CD4-positive, alpha-beta T cell treated with Interleukin-1 beta for 1 hour (primary cell): ENCODE measurements at regions not wholly inside any gene's neighbourhood (a gene's known extent, or its start where the extent isn't known, plus 50 kb on each side); places are given as distances from the start of the nearest gene placed in this dataset.

Experiments used
- DNase-seq, 2 donors: peaks; one replicate each; pipeline ENCODE4 v3.0.0-alpha.2; 2020 to 2022

DNA sequence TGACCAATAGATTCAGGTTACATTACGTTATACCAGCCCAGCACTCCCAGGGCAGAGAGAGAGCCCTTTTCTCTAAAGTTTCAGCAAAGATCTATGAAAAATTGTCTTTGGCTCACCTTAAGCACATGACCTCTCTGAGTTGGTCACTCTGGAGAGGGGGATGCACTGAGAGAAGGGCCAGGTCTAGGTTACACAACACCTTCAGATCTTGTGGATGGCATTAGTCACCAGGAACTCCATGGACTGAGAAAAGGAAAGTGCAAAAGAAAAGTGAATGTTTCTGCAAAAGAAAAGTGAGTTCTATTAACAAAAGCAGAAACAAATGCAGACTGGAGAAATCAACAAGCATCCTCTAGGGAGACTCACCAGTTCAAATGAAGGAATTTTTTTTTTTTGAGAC, 253.3 kb upstream of the SALL1 start:
- DNase-seq: no peak

DNA sequence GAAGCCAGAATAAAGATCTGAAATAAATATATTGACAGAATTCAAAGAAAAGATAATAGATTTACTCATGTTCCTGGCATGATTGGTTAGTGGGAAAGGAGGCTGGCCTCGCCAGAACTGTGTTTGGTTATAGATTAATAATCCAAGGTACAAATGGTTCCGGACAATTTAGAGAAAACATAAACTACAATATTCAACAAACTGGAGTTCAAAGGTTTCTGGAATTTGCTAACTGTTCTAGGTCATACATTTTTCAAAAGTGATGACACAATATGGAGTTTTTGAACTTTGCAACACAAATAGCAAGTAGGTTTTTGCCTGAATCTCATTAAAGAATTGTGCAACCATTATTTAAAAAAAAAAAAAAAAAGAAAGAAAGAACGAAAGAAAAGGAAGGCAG, 251.7 kb upstream of the SALL1 start:
- no peak for DNase-seq

DNA sequence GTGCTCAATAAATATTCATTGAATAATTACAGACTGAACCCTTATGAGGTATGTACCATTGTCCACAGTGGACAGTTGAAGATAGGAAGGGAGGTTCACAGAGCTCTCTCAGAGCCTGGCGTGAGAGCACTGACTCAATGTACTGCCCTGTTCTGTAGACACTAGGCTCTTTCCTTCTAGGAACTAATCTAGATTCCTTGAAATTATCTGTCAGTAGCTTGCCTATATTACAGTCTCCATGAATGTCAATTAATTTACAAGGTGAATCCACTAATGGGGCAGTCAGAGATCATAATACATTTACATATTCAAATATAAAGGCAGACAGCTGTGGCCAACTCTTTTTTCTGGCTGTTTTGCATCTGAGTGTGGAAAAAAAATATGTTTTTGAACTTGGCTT, 251.2 kb upstream of the SALL1 start:
- DNase-seq: no peak

DNA sequence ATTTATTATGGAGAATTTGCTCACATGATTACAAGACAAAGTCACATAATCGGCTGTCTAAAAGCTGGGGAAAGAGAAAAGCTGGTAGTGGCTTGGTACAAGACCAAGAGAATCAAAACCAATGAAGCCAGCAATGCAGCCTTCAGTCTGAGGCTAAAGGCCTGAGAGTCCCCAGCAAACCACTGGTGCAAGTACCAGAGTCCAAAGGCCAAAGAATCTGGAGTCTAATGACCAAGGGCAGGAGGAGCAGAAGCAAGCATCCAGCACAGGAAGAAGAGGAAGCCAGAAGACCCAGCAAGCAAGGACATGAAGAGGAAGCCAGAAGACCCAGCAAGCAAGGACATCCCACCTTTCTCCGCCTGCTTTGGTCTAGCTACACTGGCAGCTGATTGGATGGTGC, 250.6 kb upstream of the SALL1 start:
- DNase-seq: no peak

DNA sequence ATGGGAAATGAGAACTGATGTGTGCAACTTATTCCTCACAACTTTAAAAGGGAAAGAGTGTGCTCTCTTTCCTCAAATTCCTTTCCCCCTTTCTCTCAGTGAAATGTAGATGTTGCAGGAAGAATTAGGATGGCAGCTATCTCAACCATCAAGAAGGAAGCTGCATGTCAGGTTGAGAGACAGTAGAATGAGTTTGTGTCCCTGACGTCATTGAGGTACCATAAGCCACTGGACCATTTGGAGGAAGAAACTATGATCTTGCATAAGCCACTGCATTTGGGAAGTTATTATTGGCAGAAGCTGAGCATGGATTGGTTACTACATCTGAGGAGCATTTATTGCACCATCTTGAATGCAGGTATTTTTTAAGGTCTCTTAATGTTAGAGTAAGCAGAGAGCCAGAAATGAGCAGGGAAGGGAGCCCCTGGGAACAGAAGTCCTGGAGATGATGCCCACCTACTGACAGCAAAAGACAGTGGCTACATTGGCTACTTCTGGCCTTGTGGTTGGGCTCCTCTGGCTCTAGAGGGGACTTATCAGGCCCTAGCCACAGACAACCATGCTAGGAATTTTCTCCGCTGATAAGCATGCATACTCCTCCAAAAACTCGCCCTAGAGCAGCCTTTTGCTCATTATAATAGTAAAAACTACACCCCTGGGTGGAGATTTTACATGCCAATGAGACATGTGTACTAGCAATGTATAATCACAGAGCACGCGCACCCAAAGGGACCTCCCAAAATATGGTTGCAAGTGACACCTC, 249.0 kb upstream of the SALL1 start:
- no peak for DNase-seq

DNA sequence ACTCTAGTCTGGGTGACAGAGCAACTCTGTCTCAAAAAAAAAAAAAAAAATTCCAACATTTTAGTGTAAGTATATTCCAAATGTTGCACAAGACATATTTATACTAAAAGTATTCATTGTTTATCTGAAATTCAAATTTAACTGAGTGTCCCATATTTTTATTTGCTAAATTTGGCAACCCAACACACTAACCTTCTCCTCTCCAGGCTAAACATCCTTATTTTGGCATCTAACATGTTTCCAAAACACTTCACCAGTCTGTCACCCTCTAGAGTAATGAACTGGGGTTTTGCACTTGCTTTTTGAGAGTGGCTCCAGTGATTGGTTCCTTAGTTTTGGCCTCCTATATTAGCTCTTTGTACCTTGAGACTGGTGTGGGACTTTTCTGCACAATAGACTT, 243.4 kb upstream of the SALL1 start:
- DNase-seq: no peak

DNA sequence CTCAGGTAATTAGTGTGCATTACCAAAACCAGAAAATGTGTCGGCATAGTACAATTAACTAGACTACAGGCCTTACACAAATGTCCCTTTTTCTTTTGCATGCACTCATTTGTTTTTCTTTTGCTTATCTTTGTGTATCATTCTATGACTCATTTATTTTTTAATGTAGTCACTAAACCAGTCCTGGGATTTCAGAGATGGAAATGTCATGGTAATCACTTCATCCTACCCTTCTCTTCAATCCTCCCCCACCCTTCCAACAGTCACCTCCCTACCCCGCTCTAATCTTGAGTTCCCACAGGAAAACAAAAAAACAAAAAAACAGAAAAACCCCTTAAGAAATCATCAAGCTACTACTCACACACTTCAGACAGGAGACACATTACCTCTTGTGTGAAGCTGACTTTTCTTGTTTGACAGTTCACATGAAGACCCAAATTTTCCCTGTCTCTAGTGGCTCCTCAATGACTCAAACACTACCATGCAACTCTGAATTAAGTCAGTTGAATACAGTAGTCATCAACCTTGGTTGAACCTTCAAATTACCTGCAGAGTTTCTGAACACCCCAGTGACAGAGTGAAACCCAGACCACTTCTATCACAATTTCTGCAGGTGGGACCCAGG, 242.4 kb upstream of the SALL1 start:
- no peak for DNase-seq

DNA sequence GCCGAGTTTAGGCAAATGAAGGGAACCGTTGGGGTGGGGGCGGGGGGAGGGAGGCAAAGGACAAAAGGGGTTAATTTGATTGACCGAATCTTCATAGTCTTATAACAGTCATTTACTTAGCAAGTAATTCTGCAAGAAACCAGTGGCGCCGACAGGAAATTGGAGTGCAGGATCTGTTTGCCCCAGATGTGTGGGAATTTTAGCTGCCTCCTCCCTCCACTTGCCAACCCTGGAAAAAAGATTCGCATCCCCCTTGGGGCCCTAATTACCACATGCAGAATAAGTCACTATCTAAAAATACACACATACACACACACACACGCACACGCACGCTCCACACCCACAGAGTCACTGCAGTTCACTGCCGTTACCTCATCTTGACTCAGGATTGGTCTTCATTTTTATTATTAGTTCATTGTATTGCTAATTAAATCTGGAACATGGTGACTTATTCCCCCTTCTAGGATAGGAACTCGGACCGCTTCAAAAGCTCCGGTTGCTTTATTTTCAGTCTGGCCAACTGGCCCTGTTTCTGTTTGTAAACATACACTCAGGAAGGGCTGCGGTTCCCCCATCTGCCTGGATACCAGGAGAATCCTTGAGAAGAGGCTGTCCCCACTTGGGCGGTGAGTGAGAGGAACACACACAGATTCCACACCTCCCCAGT, 241.6 kb upstream of the SALL1 start:
- DNase-seq: no peak

DNA sequence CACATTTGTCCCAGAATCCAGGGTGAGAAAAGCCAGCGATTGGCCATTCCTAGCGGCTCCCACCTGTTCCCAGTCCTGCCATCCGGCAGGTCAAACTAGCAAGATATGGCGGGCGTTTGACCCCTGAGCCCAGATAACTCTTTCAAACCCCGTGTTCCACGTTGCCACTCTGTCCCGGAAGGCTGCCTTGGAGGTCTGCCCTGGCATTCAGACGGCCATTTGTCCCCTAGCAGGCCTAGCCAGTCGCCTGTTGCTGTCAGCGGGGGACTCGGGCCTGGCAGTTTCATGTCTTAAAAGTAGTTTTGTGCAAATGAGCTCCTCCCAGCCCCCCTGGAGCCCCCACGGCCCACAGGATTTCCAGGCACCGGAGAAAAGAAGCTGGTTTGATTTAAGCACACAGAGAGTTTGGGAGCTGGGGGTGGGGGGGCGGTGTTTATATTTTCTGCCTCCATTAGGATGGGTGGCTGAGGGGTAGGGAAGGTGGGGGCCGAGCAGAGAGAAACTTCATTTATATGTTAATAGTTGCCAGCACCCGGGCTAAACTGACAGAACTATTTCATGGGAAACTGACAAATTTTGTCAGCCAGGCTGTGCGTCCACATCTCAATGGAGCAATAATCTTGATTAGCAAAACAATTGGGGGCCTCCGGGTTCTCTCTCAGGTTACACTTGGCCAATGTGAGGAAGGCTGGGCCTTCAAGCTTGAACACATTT, 240.9 kb upstream of the SALL1 start:
- DNase-seq: no peak

DNA sequence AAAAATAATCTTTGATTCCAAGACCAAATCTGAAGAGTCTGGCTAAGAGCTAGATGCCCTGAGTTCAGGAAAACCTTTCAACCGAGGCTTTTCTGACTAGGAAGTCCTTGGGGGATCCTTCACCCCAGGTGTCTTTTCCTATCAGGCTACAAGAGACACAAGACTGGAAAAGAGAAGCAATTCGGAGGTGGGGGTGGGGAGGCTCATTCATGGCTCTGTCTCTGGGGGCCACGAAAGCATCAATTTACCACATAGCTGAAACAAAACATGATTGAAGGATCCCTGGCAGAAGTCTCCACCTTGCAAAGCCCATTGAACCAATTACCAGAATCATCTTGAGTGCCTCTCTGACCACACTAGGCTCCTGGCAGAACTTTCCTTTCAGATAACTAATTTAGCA, 239.8 kb upstream of the SALL1 start:
- no peak for DNase-seq

DNA sequence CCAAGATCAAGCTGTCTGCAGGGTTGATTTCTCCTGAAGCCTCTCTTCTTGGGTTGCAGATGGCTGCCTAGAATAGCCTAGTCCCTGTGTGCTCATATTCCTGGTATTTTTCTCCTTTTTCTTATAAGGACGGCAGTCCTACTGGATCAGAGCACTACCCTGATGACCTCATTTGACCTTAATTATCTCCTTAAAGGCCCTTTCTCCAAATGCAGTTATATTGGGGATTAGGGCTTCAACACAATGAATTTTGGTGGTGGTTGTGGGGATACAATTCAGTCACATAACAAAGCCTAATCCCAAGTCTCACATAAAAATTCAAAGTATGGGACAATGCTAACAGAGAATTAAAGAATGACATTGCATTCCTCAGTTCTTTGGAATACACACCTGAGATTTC, 238.8 kb upstream of the SALL1 start:
- no peak for DNase-seq

DNA sequence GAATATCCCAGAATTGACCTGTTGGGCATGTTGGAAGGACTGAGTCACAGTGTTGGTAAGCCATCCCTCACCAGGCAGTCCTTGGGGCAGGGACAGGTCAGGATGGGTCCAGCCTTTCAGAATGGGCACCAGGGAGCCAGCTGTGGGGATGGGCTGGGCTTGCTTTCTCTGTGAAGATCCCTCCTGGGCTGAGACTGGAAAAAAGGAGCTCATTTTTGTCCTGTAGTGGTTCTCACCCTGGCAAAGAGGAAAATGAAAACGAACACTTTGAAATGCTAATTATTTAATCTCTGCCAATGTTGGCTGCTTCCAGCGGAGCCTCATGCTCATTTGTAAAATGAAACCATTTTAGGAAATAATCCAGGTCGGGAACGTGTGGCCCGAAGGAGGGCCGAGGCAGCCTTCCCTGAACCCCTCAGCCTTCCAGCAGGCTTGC, 237.5 kb upstream of the SALL1 start:
- DNase-seq: no peak

DNA sequence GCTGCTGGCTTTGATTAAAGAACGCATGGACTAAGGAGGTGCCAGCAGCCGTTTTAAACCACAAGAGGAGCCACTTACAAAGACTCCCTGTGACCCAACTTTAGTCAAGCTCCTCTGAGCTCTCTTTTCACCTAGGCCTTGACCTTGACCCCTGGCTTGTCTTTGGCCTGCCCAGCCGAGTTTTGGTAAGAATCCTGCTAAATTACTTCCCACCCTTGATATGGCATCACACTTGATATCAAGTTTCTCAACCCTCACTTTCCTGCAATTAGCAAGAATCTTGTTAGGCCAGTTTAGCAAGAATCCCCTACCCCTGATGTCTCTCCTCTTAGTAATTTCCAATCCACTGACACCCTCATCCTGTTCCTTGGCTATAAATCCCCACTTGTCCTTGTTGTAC, 232.8 kb upstream of the SALL1 start:
- DNase-seq: no peak

DNA sequence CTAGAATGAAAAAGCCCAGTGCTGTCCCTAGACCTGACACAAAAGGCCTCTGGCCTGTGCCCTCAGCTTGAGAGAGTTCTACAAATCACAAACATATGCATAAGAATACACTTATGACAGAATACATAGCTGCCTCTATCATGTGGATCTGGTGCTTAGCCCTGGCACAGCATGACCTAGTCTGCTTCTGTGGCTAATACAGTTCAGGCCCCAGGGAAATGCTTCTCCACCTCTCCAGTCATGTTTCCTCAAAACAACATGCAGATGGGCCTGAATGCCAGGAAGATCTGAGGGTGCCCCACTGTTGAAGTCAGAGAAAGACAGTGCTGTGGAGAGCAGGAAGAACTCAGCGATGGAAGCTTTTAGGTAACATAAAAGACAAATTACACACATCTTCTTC, 231.9 kb upstream of the SALL1 start:
- DNase-seq: no peak

DNA sequence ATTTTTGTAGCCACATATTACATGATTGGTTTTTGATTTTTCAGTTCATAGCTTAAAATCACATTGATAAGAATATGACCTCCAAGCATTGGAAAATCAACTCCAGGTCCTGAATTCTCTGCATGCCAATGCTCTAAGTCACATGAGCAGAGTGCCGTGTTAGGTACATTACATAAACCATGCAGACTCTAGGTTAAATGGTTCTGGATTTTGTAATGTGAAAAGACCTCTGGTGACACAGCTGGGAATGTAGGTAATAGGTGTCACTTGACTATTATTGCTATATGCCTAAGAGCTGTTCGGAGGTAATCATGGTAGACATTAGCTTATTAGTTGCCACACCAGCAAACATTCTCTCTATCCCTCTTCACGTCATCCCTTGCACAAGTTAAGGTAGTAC, 231.1 kb upstream of the SALL1 start:
- no peak for DNase-seq

DNA sequence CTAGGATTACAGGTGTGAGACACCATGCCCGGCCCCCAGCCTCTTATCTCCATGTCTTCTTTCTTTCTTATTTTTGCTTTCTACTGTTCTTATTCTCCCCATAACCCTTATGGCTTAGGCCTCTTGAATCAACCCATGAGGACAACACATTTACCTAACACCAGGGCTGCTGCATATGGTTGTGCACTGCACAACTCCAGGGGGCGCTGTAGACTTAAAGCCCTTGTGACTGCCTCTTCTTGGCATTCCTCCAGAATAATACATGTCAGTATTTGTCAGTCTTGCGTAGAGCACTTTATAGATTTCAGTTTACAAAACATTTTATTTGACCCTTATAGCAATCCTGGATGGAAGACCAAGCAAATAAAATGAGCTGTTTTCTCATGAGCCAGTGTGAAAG, 225.0 kb upstream of the SALL1 start:
- no peak for DNase-seq

DNA sequence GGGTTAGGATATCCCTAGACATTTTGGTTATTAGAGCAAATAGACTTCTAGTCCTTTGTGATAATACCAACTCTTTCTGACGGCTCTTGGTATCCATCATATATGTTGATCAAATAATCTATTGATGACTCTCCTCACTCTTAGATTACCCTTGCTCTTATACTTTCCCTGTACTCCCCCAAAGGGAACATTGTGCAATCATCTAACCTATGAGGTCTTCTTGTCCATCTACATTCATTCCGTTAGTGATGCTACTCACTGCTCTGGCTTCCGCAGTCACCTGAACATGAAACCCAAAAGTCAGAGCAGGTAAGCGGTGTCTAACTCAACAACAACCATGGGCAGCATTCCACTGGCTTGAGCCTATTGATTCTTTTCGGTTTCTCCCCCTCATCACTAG, 223.7 kb upstream of the SALL1 start:
- no peak for DNase-seq

DNA sequence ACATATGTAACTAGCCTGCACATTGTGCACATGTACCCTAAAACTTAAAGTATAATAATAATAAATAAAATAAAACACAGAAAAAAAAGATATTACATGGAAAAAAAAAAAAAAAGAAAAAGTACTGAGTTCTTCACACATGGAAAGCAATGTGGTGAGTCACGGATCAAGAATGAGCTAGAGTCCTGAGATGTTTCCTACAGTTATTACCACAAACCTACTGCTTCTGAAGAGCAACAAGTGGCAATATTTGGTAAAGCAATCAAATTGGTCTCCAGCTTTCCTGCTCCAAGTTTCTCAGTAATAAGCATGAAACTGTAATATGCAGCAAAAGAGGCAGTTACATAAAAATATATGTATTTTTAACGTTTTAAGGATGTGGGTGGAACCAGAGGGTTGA, 223.3 kb upstream of the SALL1 start:
- DNase-seq: no peak

DNA sequence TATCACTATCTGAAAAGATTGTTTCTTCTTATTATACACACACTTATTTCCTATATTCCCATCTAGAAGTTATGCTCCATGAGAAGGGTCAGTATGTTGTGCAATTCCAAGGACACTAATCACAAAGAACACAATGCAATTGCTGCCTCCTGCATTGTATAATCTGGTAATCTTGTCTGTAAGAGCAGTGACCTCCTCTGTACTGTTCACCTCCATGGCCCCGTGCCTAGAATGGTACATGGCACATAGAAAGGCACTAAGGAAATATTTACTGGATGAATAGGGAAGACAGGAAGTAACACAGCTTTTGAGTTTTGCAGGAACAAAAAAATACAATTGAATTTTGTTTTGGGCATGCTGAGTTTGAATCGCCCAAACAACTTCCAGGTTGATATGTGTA, 214.6 kb upstream of the SALL1 start:
- DNase-seq: no peak

DNA sequence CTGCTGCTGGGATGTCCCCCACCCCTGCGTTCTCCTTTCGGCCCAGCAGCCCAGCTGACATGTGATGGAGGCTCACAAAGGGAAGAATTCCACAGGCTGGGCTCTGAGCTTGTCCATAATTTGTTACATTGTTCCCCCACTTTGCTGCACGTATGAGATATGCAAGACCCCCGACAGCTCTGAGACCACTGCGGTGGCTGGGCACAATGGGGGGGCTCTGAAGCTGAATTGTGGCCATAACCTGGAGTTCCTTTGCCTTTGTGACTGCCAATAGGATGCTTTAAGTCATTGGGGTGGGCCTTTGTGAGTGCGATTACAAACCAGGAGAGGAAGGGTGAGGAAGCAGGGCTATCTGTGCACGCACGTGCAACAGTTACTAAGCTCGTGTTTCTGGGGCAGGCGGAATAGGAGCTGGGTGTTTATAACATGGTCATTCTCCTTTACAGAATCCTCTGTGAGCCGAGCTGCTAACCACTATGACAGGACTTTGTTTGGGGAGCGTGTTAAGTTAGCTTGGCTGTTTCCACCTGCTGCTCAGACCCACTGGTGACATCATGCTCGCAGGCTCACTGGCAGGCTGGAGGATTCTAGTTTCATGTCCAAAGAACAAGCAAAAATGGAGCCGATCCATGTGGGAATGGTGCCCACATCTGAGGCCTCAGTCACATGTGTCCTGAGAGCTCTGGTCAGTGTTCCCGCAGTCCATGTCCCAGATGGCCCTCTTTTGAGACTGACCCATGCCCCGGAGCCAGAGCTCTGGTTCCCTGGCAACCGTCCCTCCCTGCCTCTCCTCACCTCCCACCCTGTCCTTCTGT, 208.3 kb upstream of the SALL1 start:
- DNase-seq: no peak

DNA sequence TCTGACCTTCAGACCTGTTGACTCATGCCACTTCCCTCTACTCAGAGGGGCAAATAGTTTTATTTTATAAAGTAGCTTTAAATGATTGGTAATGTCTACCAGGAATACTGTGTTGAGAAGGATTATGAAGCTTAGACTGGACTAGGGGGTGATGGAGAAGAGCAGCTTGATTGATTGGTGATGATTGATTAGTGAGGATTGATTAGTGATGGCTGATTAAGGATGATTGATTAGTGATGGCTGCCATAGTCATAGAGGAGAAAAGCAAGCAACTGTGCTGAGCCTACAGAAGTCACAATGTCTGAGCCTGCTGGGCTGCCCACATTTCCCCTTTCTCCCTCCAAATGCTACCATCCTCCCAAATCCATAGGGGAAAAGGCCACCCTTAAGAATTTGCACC, 206.8 kb upstream of the SALL1 start:
- DNase-seq: no peak

DNA sequence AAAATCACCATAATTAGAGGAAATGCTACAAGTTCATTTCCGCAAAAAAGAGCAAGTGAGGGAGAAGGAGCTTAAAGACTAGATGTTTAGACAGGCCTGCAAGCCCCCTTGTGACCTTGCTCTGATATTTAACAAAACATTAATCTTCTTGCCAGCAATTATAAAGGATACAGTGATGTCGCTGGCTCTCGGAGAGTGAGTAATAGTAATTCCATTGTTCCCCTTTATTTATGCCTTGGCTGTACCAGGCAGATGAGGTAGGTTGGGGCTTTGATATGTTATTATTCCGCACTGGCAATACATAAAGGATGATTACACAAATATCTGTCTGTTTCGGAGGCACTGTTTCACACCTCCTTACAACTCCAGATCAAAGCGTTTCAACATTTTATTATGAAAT, 204.8 kb upstream of the SALL1 start:
- DNase-seq: no peak

DNA sequence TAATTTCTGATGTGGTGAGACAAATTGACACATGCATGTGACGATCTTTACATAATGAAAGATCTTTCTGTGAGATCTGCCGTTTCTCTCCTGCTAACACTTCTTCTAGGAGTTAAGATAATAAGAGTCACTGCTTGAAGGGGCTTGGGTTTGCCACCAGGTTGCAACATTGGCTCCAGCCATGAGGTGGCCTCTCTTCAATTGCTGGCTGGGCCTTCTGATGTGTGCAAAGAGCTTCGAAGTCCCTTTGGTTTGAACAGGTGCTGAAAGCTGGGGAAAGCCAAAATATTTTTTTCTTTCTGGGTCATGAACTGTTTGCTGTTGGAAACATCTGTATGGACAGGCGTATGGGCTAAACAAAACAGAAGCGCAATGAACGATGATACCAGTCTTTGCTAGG, 204.1 kb upstream of the SALL1 start:
- no peak for DNase-seq
